HCT116 (cell line): ENCODE measurements at regions not wholly inside any gene's neighbourhood (a gene's known extent, or its start where the extent isn't known, plus 50 kb on each side); places are given as distances from the start of the nearest gene placed in this dataset.

Source experiments
- EZH2 ChIP-seq: fragments of 200-600 bp; sonication (generic); IDR thresholded peaks from 2 replicates; pipeline ENCODE4 v1.6.1; 2017; ENCODE audit warnings: antibody characterized with exemption, mixed run types
- FOSL1 ChIP-seq: IDR thresholded peaks from 2 replicates; pipeline ENCODE4 v1.6.1; 2012; ENCODE audit warnings: low read depth
- TF ChIP-seq, protein P1 (sequence below), 3 experiments: fragments of 200-600 bp in 1 of 3; sonication (generic) in 1 of 3; IDR thresholded peaks in 2 of 3; conservative IDR thresholded peaks in 1 of 3; 2 replicates each; pipeline ENCODE4 v1.5.1; 2012 to 2017; ENCODE audit warnings: low read depth in 2 of 3, low read length in 2 of 3, antibody characterized with exemption in 1 of 3, borderline replicate concordance in 1 of 3, control low read depth in 1 of 3, mild to moderate bottlenecking in 1 of 3, mixed read lengths in 1 of 3, mixed run types in 1 of 3, moderate library complexity in 1 of 3; ENCODE audit not compliant: insufficient read depth in 1 of 3
- TF ChIP-seq, protein P2 (sequence below): IDR thresholded peaks from 2 replicates; pipeline ENCODE4 v1.6.1; 2012; ENCODE audit warnings: low read depth

DNA sequence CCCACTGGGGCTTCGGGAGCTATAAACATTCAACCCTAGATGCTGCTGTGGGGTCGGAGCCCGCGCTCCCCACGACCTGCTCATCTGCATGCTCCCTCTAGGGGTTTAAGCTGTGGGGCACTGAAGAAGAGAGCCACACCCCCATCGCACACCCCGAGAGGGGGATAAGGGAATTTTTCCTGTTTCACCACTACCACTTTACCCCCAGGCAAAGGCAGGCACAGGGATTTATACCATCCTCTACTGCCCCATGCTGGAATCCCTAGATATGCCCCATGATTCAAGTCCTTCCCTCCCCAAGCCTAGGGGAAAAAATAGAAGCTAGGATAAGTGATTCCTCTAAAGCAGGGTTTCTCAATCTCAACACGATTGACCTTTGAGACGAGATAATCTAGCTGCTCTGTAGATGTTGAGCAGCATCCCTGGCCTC is 59.9 kb upstream of the CCDC60 start:
- TF ChIP-seq, protein P1, sequence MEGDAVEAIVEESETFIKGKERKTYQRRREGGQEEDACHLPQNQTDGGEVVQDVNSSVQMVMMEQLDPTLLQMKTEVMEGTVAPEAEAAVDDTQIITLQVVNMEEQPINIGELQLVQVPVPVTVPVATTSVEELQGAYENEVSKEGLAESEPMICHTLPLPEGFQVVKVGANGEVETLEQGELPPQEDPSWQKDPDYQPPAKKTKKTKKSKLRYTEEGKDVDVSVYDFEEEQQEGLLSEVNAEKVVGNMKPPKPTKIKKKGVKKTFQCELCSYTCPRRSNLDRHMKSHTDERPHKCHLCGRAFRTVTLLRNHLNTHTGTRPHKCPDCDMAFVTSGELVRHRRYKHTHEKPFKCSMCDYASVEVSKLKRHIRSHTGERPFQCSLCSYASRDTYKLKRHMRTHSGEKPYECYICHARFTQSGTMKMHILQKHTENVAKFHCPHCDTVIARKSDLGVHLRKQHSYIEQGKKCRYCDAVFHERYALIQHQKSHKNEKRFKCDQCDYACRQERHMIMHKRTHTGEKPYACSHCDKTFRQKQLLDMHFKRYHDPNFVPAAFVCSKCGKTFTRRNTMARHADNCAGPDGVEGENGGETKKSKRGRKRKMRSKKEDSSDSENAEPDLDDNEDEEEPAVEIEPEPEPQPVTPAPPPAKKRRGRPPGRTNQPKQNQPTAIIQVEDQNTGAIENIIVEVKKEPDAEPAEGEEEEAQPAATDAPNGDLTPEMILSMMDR (IDR thresholded peaks at IDR 0.05 in 2 of 3, conservative IDR thresholded peaks at IDR 0.05 in 1 of 3; ENCODE audit: borderline replicate concordance in 1 of 3, insufficient read depth in 1 of 3, low read depth in 2 of 3, low read length in 2 of 3): no peak
- TF ChIP-seq, protein P2, sequence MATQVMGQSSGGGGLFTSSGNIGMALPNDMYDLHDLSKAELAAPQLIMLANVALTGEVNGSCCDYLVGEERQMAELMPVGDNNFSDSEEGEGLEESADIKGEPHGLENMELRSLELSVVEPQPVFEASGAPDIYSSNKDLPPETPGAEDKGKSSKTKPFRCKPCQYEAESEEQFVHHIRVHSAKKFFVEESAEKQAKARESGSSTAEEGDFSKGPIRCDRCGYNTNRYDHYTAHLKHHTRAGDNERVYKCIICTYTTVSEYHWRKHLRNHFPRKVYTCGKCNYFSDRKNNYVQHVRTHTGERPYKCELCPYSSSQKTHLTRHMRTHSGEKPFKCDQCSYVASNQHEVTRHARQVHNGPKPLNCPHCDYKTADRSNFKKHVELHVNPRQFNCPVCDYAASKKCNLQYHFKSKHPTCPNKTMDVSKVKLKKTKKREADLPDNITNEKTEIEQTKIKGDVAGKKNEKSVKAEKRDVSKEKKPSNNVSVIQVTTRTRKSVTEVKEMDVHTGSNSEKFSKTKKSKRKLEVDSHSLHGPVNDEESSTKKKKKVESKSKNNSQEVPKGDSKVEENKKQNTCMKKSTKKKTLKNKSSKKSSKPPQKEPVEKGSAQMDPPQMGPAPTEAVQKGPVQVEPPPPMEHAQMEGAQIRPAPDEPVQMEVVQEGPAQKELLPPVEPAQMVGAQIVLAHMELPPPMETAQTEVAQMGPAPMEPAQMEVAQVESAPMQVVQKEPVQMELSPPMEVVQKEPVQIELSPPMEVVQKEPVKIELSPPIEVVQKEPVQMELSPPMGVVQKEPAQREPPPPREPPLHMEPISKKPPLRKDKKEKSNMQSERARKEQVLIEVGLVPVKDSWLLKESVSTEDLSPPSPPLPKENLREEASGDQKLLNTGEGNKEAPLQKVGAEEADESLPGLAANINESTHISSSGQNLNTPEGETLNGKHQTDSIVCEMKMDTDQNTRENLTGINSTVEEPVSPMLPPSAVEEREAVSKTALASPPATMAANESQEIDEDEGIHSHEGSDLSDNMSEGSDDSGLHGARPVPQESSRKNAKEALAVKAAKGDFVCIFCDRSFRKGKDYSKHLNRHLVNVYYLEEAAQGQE: no peak
- TF ChIP-seq FOSL1 (no peak), EZH2 (no peak)
